ENCODE measurements at regions not wholly inside any gene's neighbourhood (a gene's known extent, or its start where the extent isn't known, plus 50 kb on each side); places are given as distances from the start of the nearest gene placed in this dataset.

GRCh38 chr6:3551716-3552511 is 95.1 kb upstream of the SLC22A23 start:
- FAIRE-seq = no peak
- no peak for TF ChIP-seq CTCF (IDR thresholded peaks at IDR 0.05; ENCODE audit: insufficient read depth, low read length, severe bottlenecking)

GRCh38 chr6:3549314-3549940 is 92.6 kb upstream of the SLC22A23 start:
- no peak overlapping the region for H3K4me3 ChIP-seq (ENCODE audit: low read depth, low read length)
- no peak for TF ChIP-seq CTCF (IDR thresholded peaks at IDR 0.05; ENCODE audit: insufficient read depth, low read length, severe bottlenecking)
- no peaks in the 10 kb centered on the region for H3K36me3 ChIP-seq (ENCODE audit: control insufficient read depth, insufficient read depth, low read length)
- FAIRE-seq = peak; percentile 23
- DNase-seq (ENCODE audit: low read depth) = peak; percentile 93
- H3K27me3 ChIP-seq (ENCODE audit: control insufficient read depth, insufficient read depth, low read length) = no peaks in the 10 kb centered on the region

More at GRCh38 chr6:3551716-3552511, 95.1 kb upstream of the SLC22A23 start:
- no peak for DNase-seq (ENCODE audit: low read depth)
- Histone ChIP-seq H3K27me3 (ENCODE audit: control insufficient read depth, insufficient read depth, low read length) (no peaks in the 10 kb centered on the region), H3K4me3 (ENCODE audit: low read depth, low read length) (no peak overlapping the region), H3K36me3 (ENCODE audit: control insufficient read depth, insufficient read depth, low read length) (no peaks in the 10 kb centered on the region)

GRCh38 chr6:3546121-3546520 is 89.3 kb upstream of the SLC22A23 start:
- H3K4me3 ChIP-seq (ENCODE audit: low read depth, low read length) = no peak overlapping the region
- no peak for FAIRE-seq
- no peaks in the 10 kb centered on the region for H3K27me3 ChIP-seq (ENCODE audit: control insufficient read depth, insufficient read depth, low read length)
- TF ChIP-seq CTCF (IDR thresholded peaks at IDR 0.05; ENCODE audit: insufficient read depth, low read length, severe bottlenecking) = no peak
- no peaks in the 10 kb centered on the region for H3K36me3 ChIP-seq (ENCODE audit: control insufficient read depth, insufficient read depth, low read length)
- no peak for DNase-seq (ENCODE audit: low read depth)

- Histone ChIP-seq H3K27me3 (ENCODE audit: control insufficient read depth, insufficient read depth, low read length) (no peaks in the 10 kb centered on the region), H3K36me3 (ENCODE audit: control insufficient read depth, insufficient read depth, low read length) (no peaks in the 10 kb centered on the region), H3K4me3 (ENCODE audit: low read depth, low read length) (no peak overlapping the region)
- FAIRE-seq = no peak
- TF ChIP-seq CTCF (IDR thresholded peaks at IDR 0.05; ENCODE audit: insufficient read depth, low read length, severe bottlenecking) = no peak
- no peak for DNase-seq (ENCODE audit: low read depth)
Measured at GRCh38 chr6:3545156-3545555, 88.3 kb upstream of the SLC22A23 start.

- no peak overlapping the region for H3K4me3 ChIP-seq (ENCODE audit: low read depth, low read length)
- H3K36me3 ChIP-seq (ENCODE audit: control insufficient read depth, insufficient read depth, low read length) = no peaks in the 10 kb centered on the region
- TF ChIP-seq CTCF (IDR thresholded peaks at IDR 0.05; ENCODE audit: insufficient read depth, low read length, severe bottlenecking) = no peak
- DNase-seq (ENCODE audit: low read depth) = no peak
- no peak for FAIRE-seq
- peaks cover 2% of the 10 kb centered on the region for H3K27me3 ChIP-seq (ENCODE audit: control insufficient read depth, insufficient read depth, low read length)
Measured at GRCh38 chr6:3542032-3542640, 85.3 kb upstream of the SLC22A23 start.

Measured in bronchial epithelial cell (primary cell).